Mesenteric fat pad (tissue), 1 donor: ENCODE measurements at regions not wholly inside any gene's neighbourhood (a gene's known extent, or its start where the extent isn't known, plus 50 kb on each side); places are given as distances from the start of the nearest gene placed in this dataset.
"Not testable (repeated sequence)": the region's sequence is repeated elsewhere in the genome, so short reads cannot be mapped to it uniquely, and the experiment has no call there.

ENCODE experiments used
- DNase-seq: peaks from one replicate; pipeline ENCODE4 v3.0.0-alpha.2; 2020; ENCODE audit warnings: low spot score
- donor health status: DM: yes; HTN: yes; CAD: no.

DNA sequence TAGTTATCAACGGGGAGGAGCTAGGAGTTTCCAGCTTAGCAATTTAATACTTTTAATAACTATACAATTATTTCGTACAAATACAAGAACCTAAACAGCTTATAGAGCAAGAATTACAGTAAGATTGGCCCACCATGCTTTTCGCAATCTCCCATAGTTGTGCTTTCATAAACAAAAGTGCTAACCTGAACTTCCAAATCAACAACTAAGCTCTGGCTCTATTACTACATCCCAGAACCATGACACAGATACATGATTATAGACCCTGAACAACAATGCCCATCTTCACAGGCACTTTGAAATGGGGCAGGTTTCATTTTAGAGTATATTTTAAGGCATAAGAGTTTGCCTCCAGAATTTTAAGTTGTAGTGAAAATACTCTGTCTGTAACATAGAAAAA lies 203.5 kb downstream of the DMRTA1 start:
- DNase-seq, result no peak

DNA sequence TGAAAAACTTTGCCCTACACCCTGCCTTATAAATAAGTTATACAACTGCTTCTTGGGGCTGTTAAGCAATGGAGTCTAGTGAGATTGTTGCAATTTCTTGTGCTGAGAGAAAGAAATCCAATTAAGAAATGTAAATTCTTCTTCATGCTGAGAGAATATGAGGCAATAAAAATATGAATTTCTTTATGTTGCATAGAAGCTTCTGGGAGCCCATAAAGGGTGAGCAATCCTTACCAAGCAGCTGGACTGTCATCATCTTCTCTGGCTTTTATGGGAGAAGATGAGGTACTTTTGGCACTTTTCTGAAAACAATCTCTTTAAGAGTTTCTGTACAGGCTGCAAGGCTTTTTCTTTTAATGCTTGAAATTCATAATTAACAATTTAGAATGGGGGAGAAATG lies 204.3 kb downstream of the DMRTA1 start:
- DNase-seq, result no peak

DNA sequence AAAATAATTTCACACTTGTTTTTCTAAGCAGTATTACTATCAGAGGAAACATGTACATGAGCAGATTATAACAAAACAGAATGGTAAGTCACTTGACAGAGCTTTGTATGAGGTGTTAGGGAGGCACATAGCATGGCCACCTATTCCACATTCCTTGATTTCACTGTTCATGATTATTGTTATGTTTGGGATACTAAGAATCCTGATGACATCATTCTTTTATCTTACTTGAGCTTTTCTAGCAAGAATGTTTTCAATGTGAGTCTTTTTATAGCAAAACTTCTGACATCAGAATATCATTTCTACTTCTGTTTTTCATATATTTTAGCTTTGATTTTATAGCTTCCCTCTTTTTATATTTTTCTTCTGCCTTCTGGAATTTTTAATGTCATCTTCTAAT lies 208.2 kb downstream of the DMRTA1 start:
- no peak for DNase-seq

GRCh38 chr9:22657713-22658112 lies 211.1 kb downstream of the DMRTA1 start:
- no peak for DNase-seq

GRCh38 chr9:22658484-22658883 lies 211.9 kb downstream of the DMRTA1 start:
- DNase-seq, result not testable (repeated sequence)

- DNase-seq, result no peak
Observed at GRCh38 chr9:22682536-22682935, 235.9 kb downstream of the DMRTA1 start.

DNA sequence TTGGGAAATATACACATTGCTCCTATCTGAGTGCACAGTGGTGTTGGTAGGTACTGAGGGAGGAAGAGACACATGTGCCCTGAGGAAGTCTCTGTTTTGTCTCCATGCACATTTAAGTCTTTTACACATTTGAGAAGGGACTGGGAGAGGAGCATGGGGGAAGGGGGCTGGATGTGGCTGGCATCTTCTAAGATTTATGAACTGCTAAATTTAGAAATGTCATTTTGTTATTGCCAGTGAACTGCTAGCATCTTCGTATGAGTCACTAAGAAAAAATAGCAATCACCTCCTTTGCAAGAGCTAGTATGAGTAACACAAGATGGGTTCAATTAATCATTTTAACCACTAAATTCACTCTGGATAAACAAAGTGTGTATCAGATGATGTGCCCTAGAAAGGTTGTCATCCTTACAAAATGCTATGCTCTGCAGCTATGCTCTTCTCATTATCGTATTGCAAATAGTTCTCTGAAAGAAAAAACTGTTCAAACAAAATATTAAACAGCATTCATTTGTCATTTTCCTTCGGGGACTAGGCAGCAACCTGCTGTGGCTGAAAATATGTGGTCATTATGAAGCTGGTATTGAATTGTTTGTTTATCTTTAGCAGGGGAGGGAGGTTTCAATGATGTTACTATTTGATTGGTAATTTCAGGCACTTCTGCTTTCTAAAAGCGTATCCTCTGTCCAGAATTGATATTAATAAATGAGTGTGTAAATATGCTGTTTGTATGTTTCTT lies 236.5 kb downstream of the DMRTA1 start:
- no peak for DNase-seq

DNA sequence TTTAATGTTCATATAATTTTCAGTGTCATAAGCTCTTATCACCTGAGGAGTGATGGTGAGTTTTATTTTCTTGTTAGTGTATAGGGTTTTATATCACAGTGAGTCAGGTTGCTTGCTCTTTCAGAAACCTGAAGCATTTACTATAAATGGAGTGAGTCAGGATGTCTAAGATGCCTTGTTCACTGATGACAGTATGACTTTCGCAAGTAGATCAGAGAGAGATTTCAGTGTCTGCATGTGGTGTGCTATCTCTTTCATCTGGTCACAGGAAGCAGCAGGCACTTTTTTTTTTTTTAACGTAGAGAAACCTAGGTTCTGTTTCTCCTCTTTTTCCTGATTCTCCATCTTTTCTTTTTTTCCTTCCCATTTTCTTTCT lies 237.1 kb downstream of the DMRTA1 start:
- DNase-seq, result no peak

GRCh38 chr9:22693156-22693555 lies 246.5 kb downstream of the DMRTA1 start:
- DNase-seq, result no peak

GRCh38 chr9:22700171-22700570 lies 253.5 kb downstream of the DMRTA1 start:
- DNase-seq, result no peak

GRCh38 chr9:22718653-22719052 lies 272.0 kb downstream of the DMRTA1 start:
- DNase-seq, result no peak

DNA sequence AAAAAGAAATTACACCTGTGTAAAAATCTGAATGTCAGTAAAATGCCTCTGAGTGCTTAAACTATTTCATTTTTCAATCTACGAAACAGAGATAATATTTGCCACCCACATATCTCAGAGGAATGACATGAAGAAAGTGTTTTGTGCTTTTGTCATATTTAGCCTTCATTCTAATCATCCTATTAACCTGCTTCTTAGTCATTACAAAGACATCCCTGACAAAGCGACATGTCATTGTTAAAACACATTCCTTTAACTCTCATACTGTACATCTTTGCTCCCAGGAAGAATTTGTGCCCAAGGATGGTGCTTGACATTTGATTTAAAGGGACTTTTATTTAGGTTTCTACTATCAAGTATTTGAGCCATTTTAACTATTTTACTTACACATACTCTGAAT lies 275.9 kb downstream of the DMRTA1 start:
- DNase-seq, result no peak

- no peak for DNase-seq
Observed at GRCh38 chr9:22731786-22732185, 285.2 kb downstream of the DMRTA1 start.

GRCh38 chr9:22739712-22740111 lies 293.1 kb downstream of the DMRTA1 start:
- no peak for DNase-seq

DNA sequence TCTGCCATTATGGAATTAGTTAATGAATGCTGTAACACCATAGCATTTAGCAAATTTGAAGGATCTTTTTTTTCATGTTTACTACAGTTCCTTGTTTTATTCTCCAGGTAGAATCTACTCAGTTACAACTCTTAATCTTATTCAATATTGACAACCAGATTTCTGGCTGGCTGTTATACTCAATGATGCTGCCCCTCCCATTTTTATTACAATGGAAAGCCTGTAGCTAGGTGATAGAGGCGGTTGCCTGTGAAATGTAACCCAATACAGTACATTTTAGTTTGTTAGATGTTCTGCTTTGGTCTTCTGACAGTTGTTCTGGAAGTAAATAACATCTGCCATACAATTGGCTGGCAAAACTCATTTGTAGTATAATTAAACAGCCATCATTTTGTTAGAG lies 294.2 kb downstream of the DMRTA1 start:
- DNase-seq, result no peak

- no peak for DNase-seq
Observed at GRCh38 chr9:22742401-22742800, 295.8 kb downstream of the DMRTA1 start.

- no peak for DNase-seq
Observed at GRCh38 chr9:22773501-22774220, 327.0 kb downstream of the DMRTA1 start.

GRCh38 chr9:22790329-22790728 lies 343.7 kb downstream of the DMRTA1 start:
- DNase-seq, result no peak

GRCh38 chr9:22808876-22809275 lies 362.3 kb downstream of the DMRTA1 start:
- no peak for DNase-seq

DNA sequence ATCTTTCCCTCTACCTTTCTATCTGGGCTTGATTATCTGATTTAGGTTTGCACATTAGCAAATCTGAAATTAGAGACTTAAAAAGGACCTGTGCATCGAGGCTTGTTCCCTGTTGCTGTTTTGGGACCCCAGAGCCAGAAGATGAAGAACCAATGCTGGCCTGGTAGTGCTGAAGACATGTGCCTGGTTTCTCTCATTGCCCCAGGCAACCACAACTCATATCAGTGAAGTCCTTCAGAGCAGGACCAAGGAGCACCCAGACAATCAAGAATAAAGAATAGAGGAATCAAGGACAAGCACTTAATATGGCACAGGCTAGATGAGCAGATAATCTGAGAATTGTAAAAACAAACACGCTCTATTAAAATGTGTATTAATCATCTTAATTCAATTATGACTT lies 362.7 kb downstream of the DMRTA1 start:
- DNase-seq, result no peak

DNA sequence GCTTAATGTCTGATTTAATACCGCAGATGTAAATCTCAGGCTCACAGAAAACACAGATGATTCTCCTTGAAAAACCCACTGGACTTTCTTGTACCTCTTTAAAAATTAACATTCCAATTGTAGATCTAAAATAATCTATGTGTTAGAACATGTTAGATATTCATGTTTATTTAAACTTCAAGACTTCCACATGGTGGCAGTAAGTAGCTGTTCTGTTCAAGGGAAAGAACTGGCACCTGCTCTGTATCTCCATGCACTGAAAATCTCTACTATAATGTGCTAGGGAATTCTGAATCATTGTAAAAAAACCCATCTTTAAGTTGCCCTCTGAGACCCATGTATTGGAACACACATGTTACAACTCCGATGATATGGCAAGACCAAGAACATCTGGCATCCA lies 366.9 kb downstream of the DMRTA1 start:
- DNase-seq, result no peak

GRCh38 chr9:22815246-22815645 lies 368.6 kb downstream of the DMRTA1 start:
- no peak for DNase-seq

DNA sequence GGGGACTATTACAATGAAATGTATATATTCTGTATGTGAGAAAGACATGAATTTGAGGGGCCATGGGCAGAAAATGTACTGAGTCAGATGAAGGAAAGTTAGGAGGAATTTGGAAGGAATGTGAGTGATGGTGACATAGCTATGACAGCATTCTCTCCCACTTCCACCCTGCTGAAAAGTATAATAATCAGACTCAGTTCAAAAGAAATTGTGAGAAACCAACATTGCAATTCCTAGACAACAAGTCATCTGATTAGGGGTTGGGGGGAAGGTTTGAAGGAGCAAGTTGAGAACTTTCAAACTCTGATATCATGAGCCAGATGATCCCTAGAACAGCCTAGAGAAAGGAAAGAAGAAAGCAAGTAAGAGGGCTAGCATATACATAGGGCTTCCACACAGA lies 370.6 kb downstream of the DMRTA1 start:
- DNase-seq, result no peak
